ENCODE measurements at regions not wholly inside any gene's neighbourhood (a gene's known extent, or its start where the extent isn't known, plus 50 kb on each side); places are given as distances from the start of the nearest gene placed in this dataset.
A peak's percentile ranks its signal among the peaks of the same experiment; 100 is the strongest.
"Not testable (repeated sequence)": the region's sequence is repeated elsewhere in the genome, so short reads cannot be mapped to it uniquely, and the experiment has no call there.

DNA sequence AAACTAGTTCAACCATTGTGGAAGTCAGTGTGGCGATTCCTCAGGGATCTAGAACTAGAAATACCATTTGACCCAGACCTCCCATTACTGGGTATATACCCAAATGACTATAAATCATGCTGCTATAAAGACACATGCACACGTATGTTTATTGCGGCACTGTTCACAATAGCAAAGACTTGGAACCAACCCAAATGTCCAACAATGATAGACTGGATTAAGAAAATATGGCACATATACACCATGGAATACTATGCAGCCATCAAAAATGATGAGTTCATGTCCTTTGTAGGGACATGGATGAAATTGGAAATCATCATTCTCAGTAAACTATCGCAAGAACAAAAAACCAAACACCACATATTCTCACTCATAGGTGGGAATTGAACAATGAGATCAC lies 754.7 kb upstream of the ADGRB3 start:
- not testable (repeated sequence) for DNase-seq (ENCODE audit: low read depth in 2 of 2)

- not testable (repeated sequence) for DNase-seq (ENCODE audit: low read depth in 2 of 2)
Observed at GRCh38 chr6:67879928-67880327, 755.2 kb upstream of the ADGRB3 start.

GRCh38 chr6:67879105-67879904 lies 755.8 kb upstream of the ADGRB3 start:
- DNase-seq (ENCODE audit: low read depth in 2 of 2), result not testable (repeated sequence)

GRCh38 chr6:67878216-67878615 lies 756.9 kb upstream of the ADGRB3 start:
- not testable (repeated sequence) for DNase-seq (ENCODE audit: low read depth in 2 of 2)

DNA sequence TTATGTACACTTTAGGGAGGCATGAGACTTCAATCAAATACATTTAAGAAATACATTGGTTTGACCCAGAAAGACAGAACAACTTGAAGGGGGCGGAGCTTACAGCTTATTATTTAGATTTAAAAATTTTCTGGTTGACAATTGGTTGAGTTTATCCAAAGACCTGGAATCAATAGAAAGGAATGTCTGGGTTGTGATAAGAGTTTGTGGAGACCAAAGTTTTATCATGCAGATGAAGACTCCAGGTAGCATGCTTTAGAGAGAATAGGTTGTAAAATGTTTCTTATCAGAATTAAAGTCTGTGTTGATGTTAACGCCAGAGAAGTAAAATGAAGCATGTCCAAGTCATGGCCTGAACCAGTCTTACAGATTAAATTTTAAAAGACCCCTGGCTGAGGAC lies 757.8 kb upstream of the ADGRB3 start:
- no peak for DNase-seq (ENCODE audit: low read depth in 2 of 2)

DNA sequence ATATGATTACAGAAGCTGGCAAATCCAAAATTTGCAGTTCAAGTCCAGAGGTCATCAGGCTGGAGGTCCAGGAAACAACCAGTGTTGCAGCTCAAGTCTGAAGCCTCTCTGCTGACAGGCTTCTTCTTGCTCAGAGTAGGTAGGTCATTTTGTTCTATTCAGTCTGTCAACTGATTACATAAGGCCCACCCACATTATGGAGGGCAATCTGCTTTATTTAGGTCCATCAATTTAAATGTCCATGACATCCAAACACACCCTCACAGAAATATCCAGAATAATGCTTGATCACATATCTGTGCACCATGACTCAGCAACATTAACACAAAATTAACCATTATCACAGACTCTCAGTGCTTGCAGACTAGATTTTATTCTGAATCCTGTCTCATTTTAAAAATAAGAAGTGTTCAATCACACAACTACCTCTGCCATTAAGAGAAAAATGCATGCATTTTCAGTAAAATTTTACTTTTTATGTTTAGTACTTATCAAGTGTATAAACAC lies 759.2 kb upstream of the ADGRB3 start:
- DNase-seq (ENCODE audit: low read depth in 2 of 2), result peak in 1 of 2 donors; percentile 4

DNA sequence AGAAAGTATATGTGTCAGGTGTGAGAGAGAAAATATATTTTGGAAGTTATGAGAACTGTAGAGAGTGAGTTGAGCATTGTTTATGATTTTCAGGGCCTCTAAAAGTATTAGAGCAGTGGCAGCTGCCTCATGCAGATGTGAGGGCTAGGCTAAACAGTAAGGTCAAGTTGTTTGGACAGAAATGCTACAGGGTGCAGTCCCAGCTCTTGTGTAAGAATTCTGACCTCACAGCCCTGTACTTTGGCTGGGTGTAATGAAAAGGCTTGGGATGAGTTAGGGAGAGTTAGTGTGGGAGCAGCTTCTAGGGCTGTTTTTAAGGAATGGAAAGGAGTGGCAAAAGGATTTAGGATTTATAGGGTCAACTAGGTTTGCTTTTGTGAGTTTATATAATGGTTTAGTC lies 764.8 kb upstream of the ADGRB3 start:
- DNase-seq (ENCODE audit: low read depth in 2 of 2), result no peak

- no peak for DNase-seq (ENCODE audit: low read depth in 2 of 2)
Observed at GRCh38 chr6:67863346-67863745, 771.7 kb upstream of the ADGRB3 start.

DNA sequence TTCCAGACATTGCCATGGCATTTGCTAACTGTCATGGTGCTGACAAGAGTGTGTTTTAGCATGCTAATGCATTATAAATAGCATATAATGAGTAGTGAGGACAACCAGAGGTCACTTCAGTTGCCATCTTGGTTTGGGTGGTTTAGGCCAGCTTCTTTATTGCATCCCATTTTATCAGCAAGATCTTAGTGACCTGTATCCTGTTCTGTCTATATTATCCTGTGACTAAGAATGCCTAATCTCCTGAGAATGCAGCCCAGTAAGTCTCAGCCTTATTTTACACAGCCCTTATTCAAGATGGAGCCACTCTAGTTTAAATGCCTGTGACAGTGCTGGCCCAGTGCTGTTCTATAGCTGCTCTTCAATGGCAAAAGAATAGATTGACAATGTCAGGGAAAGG lies 781.0 kb upstream of the ADGRB3 start:
- DNase-seq (ENCODE audit: low read depth in 2 of 2), result peak in 1 of 2 donors; percentile 25

DNA sequence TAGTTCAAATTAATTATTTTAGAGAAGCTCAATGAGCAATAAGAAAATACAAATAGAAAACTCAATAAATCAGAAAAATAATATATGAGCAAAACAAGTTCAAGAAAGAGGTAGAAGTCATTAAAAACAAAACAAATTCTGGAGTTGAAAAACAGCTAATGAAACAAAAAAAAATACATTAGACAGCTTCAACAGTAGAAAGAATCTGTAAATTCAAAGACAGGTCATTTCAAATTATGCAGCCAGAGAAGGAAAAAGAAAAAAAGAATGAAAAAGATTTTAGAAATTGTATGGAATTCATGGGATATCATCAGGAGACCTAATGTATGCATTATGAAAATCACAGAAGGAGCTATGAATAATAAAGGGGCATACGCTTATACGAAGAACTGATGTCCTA lies 795.3 kb upstream of the ADGRB3 start:
- DNase-seq (ENCODE audit: low read depth in 2 of 2), result no peak

GRCh38 chr6:67825201-67825895 lies 809.7 kb upstream of the ADGRB3 start:
- no peak for DNase-seq (ENCODE audit: low read depth in 2 of 2)

- no peak for DNase-seq (ENCODE audit: low read depth in 2 of 2)
Observed at GRCh38 chr6:67818322-67818721, 816.8 kb upstream of the ADGRB3 start.

DNA sequence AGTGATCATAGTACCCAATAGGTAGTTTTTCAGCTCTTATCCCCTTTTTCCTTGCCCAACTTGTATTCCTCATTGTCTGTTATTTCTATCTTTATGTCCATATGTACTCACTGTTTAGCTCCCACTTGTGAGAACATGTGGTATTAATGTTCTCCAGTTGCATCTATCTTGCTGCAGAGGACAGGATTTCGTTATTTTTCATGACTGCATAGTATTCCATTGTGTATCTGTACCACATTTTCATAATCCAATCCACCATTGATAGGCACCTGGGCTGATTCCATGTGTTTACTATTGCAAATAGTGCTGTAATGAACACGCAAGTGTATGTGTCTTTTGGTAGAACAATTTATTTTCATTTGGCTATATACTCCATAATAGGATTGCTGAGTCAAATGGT lies 819.5 kb upstream of the ADGRB3 start:
- no peak for DNase-seq (ENCODE audit: low read depth in 2 of 2)

DNA sequence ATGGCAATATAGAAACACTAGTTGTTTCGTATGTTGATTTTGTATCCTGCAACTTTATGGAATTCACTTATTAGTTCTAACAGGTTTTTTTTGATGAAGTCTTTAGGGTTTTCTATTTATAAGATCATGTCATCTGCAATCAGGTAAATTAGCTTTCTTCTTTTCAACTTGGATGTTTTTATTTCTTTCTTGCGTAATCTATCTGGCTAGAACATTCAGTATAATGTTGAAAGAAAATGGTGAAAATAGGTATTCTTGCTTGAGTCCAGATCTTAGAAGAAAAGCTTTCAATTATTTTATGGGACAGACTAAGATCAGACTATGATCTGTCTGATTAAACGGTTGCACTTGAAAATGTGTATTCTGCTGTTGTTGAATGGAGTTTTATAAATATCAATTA lies 820.8 kb upstream of the ADGRB3 start:
- DNase-seq (ENCODE audit: low read depth in 2 of 2), result no peak

DNA sequence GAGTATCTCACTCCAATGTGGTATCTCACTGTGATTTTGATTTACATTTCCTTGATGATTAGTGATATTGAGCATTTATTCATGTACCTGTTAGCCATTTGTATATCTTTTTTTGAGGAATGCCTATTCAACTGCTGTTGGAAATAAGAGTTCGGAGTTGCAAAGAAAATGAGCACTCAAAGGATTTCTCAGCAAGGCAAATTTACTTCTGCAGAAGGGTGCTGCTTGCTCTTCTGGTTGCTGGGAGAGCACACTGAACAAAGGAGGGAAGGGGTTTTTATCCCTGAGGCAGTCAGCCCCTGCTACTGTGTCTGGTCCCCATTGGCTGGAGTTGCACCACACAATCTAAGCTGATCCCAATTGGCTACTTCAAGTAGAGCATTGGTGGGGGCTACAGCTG lies 822.4 kb upstream of the ADGRB3 start:
- DNase-seq (ENCODE audit: low read depth in 2 of 2), result no peak

GRCh38 chr6:67812125-67812524 lies 823.0 kb upstream of the ADGRB3 start:
- DNase-seq (ENCODE audit: low read depth in 2 of 2), result no peak

- no peak for DNase-seq (ENCODE audit: low read depth in 2 of 2)
Observed at GRCh38 chr6:67811239-67812037, 823.6 kb upstream of the ADGRB3 start.

DNA sequence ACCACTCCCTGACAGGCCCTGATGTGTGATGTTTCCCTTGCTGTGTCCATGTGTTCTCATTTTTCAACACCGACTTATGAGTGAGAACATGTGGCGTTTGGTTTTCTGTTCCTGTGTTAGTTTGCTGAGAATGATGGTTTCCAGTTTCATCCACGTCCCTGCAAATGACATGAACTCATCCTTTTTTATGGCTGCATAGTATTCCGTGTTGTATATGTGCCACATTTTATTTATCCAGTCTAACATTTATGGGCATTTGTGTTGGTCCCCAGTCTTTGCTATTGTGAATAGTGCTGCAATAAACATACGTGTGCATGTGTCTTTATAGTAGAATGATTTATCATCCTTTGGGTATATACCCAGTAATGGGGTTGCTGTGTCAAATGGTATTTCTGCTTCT lies 830.3 kb upstream of the ADGRB3 start:
- DNase-seq (ENCODE audit: low read depth in 2 of 2), result not testable (repeated sequence)

GRCh38 chr6:67802771-67803170 lies 832.3 kb upstream of the ADGRB3 start:
- DNase-seq (ENCODE audit: low read depth in 2 of 2), result no peak

DNA sequence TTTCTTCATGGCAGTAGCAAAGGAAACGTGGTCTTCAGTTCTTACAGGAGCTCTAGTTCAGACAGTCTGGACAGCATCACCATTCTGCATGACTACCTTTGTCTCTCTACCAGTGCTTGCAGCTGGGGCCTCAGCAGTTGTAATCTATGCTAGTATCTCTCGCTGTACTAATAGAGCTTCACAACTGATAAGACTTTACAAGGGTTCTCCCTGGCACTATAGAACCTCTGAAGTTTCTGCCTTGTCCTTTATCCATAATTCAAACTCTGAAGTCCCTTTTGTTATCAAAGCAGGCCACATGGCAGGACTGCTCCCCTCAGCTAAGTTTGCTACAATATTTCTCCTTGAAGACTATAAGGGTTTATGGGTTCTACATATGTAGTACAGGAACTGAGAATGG lies 842.1 kb upstream of the ADGRB3 start:
- no peak for DNase-seq (ENCODE audit: low read depth in 2 of 2)

- no peak for DNase-seq (ENCODE audit: low read depth in 2 of 2)
Observed at GRCh38 chr6:67790569-67790968, 844.5 kb upstream of the ADGRB3 start.

- DNase-seq (ENCODE audit: low read depth in 2 of 2), result not testable (repeated sequence)
Observed at GRCh38 chr6:67787119-67787518, 848.0 kb upstream of the ADGRB3 start.

All from lung microvascular endothelial cell (primary cell).